Fibroblast of the aortic adventitia (primary cell): ENCODE measurements at regions not wholly inside any gene's neighbourhood (a gene's known extent, or its start where the extent isn't known, plus 50 kb on each side); places are given as distances from the start of the nearest gene placed in this dataset.

ENCODE experiments used
- DNase-seq: peaks from one replicate; pipeline ENCODE4 v3.0.0-alpha.2; 2010; ENCODE audit warnings: low read depth
- H3K4me3 ChIP-seq: 2 replicates; pipeline ENCODE4 v1.5.1; 2011; ENCODE audit warnings: low read depth, mild to moderate bottlenecking, control low read depth, low read length, moderate library complexity
- CTCF ChIP-seq: IDR thresholded peaks from 2 replicates; pipeline ENCODE4 v1.5.1; 2011; ENCODE audit warnings: mild to moderate bottlenecking, low read length, control low read depth, inconsistent platforms; ENCODE audit not compliant: insufficient read depth

GRCh38 chr3:178259703-178260102 is 276.5 kb upstream of the KCNMB2 start:
- TF ChIP-seq CTCF, result no peak
- DNase-seq, result no peak
- no peak overlapping the region for H3K4me3 ChIP-seq

GRCh38 chr3:178260887-178261565 is 275.2 kb upstream of the KCNMB2 start:
- no peak overlapping the region for H3K4me3 ChIP-seq
- DNase-seq, result peak; percentile 28
- TF ChIP-seq CTCF, result no peak

- H3K4me3 ChIP-seq, result no peak overlapping the region
- DNase-seq, result no peak
- no peak for TF ChIP-seq CTCF
Measured at GRCh38 chr3:178263236-178263916, 272.9 kb upstream of the KCNMB2 start.

GRCh38 chr3:178267158-178267844 is 268.9 kb upstream of the KCNMB2 start:
- no peak for TF ChIP-seq CTCF
- no peak for DNase-seq
- H3K4me3 ChIP-seq, result no peak overlapping the region

DNA sequence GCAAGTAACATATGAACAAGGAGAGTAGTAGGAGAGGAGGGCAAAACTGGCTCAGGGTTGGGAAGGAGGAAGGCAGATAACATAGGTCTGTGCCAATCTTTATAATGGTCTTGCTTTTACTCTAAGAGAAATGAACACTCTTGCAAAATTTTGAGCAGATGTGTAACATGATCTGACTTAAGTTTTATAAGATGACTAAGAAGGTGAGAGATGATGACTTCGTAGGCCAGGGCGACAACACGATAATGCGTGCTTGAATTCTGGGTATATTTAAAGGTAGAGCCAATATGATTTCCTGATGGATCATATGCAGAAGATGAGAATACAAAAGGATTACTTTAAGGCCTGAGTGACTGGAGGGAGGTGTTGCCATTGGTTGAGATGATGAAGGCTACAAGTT is 265.4 kb upstream of the KCNMB2 start:
- no peak overlapping the region for H3K4me3 ChIP-seq
- DNase-seq, result peak; percentile 3
- no peak for TF ChIP-seq CTCF

- no peak overlapping the region for H3K4me3 ChIP-seq
- DNase-seq, result no peak
- no peak for TF ChIP-seq CTCF
Measured at GRCh38 chr3:178271740-178272387, 264.4 kb upstream of the KCNMB2 start.
